Lower leg skin (tissue), 4 donors: ENCODE measurements at regions not wholly inside any gene's neighbourhood (a gene's known extent, or its start where the extent isn't known, plus 50 kb on each side); places are given as distances from the start of the nearest gene placed in this dataset.

Experiments used
- DNase-seq, 2 donors: peaks; one replicate each; pipeline ENCODE4 v3.0.0-alpha.2; 2019; ENCODE audit warnings: low spot score in 2 of 2
- H3K4me3 ChIP-seq: fragments of 200-600 bp; sonication (generic); 2 replicates; pipeline ENCODE4 v1.5.1; 2017; ENCODE audit warnings: mild to moderate bottlenecking, low read depth; ENCODE audit not compliant: poor library complexity, severe bottlenecking
- CTCF ChIP-seq, 3 donors: fragments of 450-650 bp; IDR thresholded peaks; one replicate each; pipeline ENCODE4 v1.5.1; 2016; ENCODE audit warnings: antibody characterized with exemption in 3 of 3, mild to moderate bottlenecking in 3 of 3, moderate library complexity in 2 of 3
- POLR2A ChIP-seq, 2 donors: fragments of 450-650 bp; IDR thresholded peaks; one replicate each; pipeline ENCODE4 v1.6.1; 2016 to 2017; ENCODE audit warnings: antibody characterized with exemption in 2 of 2, mild to moderate bottlenecking in 1 of 2, moderate library complexity in 1 of 2
- WGBS, 2 donors: methylation state at CpG; one replicate each; pipeline ENCODE4 v1.1.5; 2018; 5-methylcytosine and 5-hydroxymethylcytosine counted together
- intact Hi-C: fragments of 100-400 bp; cut with DNase I; formaldehyde crosslinking; loops from one replicate; pipeline ENCODE4 v1.15.0; 2023; ENCODE audit warnings: low total_unique reads

- H3K4me3 ChIP-seq: no peak overlapping the region
- intact Hi-C loops: no loop called here
- DNase-seq: no peak
- TF ChIP-seq POLR2A (IDR thresholded peaks at IDR 0.05) (no peak), CTCF (IDR thresholded peaks at IDR 0.05) (no peak)
These were observed 57.8 kb upstream of the PNRC1 start for GRCh38 chr6:89022798-89023197.

- intact Hi-C loops: no loop called here
- WGBS, 2 donors: 52 to 67% methylated on average over 4 of the region's 4 CpGs
- peak in 1 of 2 donors; percentile 57 for DNase-seq
- no peak overlapping the region for H3K4me3 ChIP-seq
- TF ChIP-seq CTCF (IDR thresholded peaks at IDR 0.05) (no peak), POLR2A (IDR thresholded peaks at IDR 0.05) (no peak)
These were observed 58.2 kb upstream of the RNGTT start for GRCh38 chr6:89021629-89022028.

GRCh38 chr6:89015971-89016370, 52.6 kb upstream of the RNGTT start:
- H3K4me3 ChIP-seq: no peak overlapping the region
- 94 to 96% methylated on average over 2 of the region's 2 CpGs for WGBS, 2 donors
- intact Hi-C loops: no loop called here
- DNase-seq: no peak
- no peak for TF ChIP-seq POLR2A (IDR thresholded peaks at IDR 0.05)
- no peak for TF ChIP-seq CTCF (IDR thresholded peaks at IDR 0.05)

- intact Hi-C loops: no loop called here
- 59% methylated on average over 5 of the region's 5 CpGs for WGBS, 2 donors
- DNase-seq: no peak
These were observed 50.0 kb upstream of the RNGTT start for GRCh38 chr6:89013438-89013837.

More at GRCh38 chr6:89013438-89013837, 50.0 kb upstream of the RNGTT start:
- no peak for TF ChIP-seq POLR2A (IDR thresholded peaks at IDR 0.05)
- no peak for TF ChIP-seq CTCF (IDR thresholded peaks at IDR 0.05)
- H3K4me3 ChIP-seq: no peak overlapping the region
